HG03108 (cell line): ENCODE measurements at regions not wholly inside any gene's neighbourhood (a gene's known extent, or its start where the extent isn't known, plus 50 kb on each side); places are given as distances from the start of the nearest gene placed in this dataset.

Source experiments
- ATAC-seq: cut with Tn5 transposase; IDR thresholded peaks from one replicate; pipeline ENCODE4 v1.9.1; 2021; ENCODE audit warnings: moderate library complexity; ENCODE audit not compliant: unreplicated experiment

- no peak for ATAC-seq
Measured at GRCh38 chr3:150269526-150269925, 138.6 kb upstream of the TSC22D2 start.

- no peak for ATAC-seq
Measured at GRCh38 chr3:150268426-150269391, 139.4 kb upstream of the TSC22D2 start.

GRCh38 chr3:150267288-150267687, 140.8 kb upstream of the TSC22D2 start:
- ATAC-seq, result no peak

- ATAC-seq, result no peak
Measured at GRCh38 chr3:150265305-150265704, 142.8 kb upstream of the TSC22D2 start.

GRCh38 chr3:150264561-150265279, 143.4 kb upstream of the TSC22D2 start:
- ATAC-seq, result no peak

- ATAC-seq, result no peak
Measured at GRCh38 chr3:150261958-150262357, 146.1 kb upstream of the TSC22D2 start.

GRCh38 chr3:150261418-150261817, 146.7 kb upstream of the TSC22D2 start:
- no peak for ATAC-seq

- no peak for ATAC-seq
Measured at GRCh38 chr3:150260398-150260710, 147.7 kb upstream of the TSC22D2 start.

GRCh38 chr3:150259526-150260397, 148.3 kb upstream of the TSC22D2 start:
- no peak for ATAC-seq

GRCh38 chr3:150256782-150257181, 151.3 kb upstream of the TSC22D2 start:
- no peak for ATAC-seq

GRCh38 chr3:150256318-150256717, 151.8 kb upstream of the TSC22D2 start:
- ATAC-seq, result no peak

- ATAC-seq, result no peak
Measured at GRCh38 chr3:150255826-150256225, 152.3 kb upstream of the TSC22D2 start.

GRCh38 chr3:150255413-150255812, 152.7 kb upstream of the TSC22D2 start:
- no peak for ATAC-seq

- ATAC-seq, result no peak
Measured at GRCh38 chr3:150254309-150254708, 153.8 kb upstream of the TSC22D2 start.

GRCh38 chr3:150253622-150254021, 154.5 kb upstream of the TSC22D2 start:
- no peak for ATAC-seq

GRCh38 chr3:150252462-150252861, 155.6 kb upstream of the TSC22D2 start:
- ATAC-seq, result no peak

GRCh38 chr3:150251187-150252062, 156.7 kb upstream of the TSC22D2 start:
- no peak for ATAC-seq

GRCh38 chr3:150249779-150250470, 158.2 kb upstream of the TSC22D2 start:
- no peak for ATAC-seq

GRCh38 chr3:150248888-150249681, 159.0 kb upstream of the TSC22D2 start:
- no peak for ATAC-seq
